Adipocyte (in vitro differentiated cells): ENCODE measurements at regions not wholly inside any gene's neighbourhood (a gene's known extent, or its start where the extent isn't known, plus 50 kb on each side); places are given as distances from the start of the nearest gene placed in this dataset.

Experiments used
- DNase-seq: peaks from one replicate; pipeline ENCODE4 v3.0.0-alpha.2; 2015; ENCODE audit warnings: low read depth
- H3K27me3 ChIP-seq: replicated peaks from 2 replicates; pipeline ENCODE4 v1.7.0; 2013; ENCODE audit warnings: mild to moderate bottlenecking, low read length, moderate library complexity; ENCODE audit not compliant: control insufficient read depth, insufficient read depth
- H3K36me3 ChIP-seq: 2 replicates; pipeline ENCODE4 v1.7.0; 2013; ENCODE audit warnings: low read length, mild to moderate bottlenecking, moderate library complexity; ENCODE audit not compliant: control insufficient read depth, insufficient read depth, severe bottlenecking
- H3K4me1 ChIP-seq: 2 replicates; pipeline ENCODE4 v1.7.0; 2013; ENCODE audit warnings: mild to moderate bottlenecking, low read length, moderate library complexity; ENCODE audit not compliant: control insufficient read depth, insufficient read depth
- H3K4me3 ChIP-seq: 2 replicates; pipeline ENCODE4 v1.7.0; 2013; ENCODE audit warnings: mild to moderate bottlenecking, low read length, moderate library complexity
- H3K9ac ChIP-seq: 2 replicates; pipeline ENCODE4 v1.7.0; 2013; ENCODE audit warnings: mild to moderate bottlenecking, low read length, moderate library complexity
- H3K9me3 ChIP-seq: 2 replicates; pipeline ENCODE4 v1.7.0; 2013; ENCODE audit warnings: mild to moderate bottlenecking, low read length, moderate library complexity; ENCODE audit not compliant: control insufficient read depth

DNA sequence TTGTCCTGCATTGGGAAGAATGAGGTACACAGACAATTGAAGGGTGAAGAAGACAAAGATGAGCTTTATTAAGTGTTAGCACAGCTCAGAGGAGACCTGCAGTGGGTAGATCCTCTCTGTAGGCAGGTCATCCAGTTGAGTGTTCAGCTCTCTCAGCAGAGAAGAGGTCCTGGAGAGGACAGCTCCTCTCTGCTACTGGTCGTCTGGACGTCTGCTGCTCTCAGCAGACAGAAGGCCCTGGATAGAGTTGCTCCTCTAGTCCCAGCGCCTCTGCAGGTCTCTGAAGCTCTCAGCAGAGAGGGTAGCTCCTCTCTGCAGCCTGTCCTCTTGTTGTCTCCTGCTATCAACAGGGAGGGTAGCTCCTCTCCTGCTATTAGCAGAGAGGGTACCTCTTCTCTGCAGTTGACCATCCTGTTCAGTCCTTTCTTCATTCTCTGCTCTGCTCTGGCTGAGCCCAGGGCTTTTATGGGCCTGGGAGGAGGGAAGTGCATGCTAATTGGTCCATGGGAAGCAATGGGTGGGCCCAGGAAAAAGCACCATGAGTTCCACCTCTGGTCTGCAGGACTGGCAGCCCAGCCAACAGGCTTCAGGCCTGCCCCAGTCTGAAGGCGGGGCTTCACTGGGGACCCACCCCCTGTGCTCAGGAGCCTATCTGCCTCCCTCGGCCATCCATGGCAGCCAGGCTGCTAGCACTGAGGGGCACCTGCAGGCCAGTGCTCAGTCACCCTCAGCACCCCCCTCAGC is 54.1 kb upstream of the IBSP start:
- Histone ChIP-seq H3K4me1 (no peaks in the 10 kb centered on the region), H3K9ac (no peak overlapping the region), H3K4me3 (no peak overlapping the region), H3K36me3 (no peaks in the 10 kb centered on the region), H3K27me3 (no peaks in the 10 kb centered on the region), H3K9me3 (peaks cover 5% of the 10 kb centered on the region)
- no peak for DNase-seq

DNA sequence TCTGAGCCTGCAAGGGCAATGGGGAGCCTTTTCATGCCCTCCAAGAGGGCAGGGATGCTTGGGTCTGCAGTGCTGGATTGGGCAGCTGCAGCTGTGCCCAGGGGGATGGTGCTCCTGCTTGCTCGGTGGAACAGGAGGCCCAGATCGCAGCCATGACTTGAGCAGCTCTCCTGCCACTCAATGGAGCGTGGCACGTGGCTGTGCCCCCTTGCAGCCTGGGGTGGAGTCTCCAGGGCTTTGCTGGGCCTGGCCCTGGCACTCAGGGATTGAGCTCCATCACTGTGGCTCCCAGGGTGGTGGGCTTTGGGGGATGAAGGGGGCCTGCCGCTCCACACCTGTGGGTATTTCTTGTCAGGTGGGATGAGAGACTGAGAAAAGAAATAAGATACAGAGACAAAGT is 53.4 kb upstream of the IBSP start:
- no peak for DNase-seq
- Histone ChIP-seq H3K9ac (no peak overlapping the region), H3K4me3 (no peak overlapping the region), H3K36me3 (no peaks in the 10 kb centered on the region), H3K27me3 (no peaks in the 10 kb centered on the region), H3K4me1 (no peaks in the 10 kb centered on the region), H3K9me3 (peaks cover 5% of the 10 kb centered on the region)
